Colonic mucosa (tissue), 4 donors: ENCODE measurements at regions not wholly inside any gene's neighbourhood (a gene's known extent, or its start where the extent isn't known, plus 50 kb on each side); places are given as distances from the start of the nearest gene placed in this dataset.

Experiments
- DNase-seq: peaks from one replicate; pipeline ENCODE4 v3.0.0-alpha.2; 2020
- H3K27ac ChIP-seq: fragments of 200-600 bp; one replicate; pipeline ENCODE4 v1.8.0; 2021
- H3K27me3 ChIP-seq: fragments of 200-600 bp; one replicate; pipeline ENCODE4 v1.8.0; 2021
- H3K36me3 ChIP-seq: fragments of 200-600 bp; one replicate; pipeline ENCODE4 v1.8.0; 2021
- H3K4me1 ChIP-seq: fragments of 200-600 bp; one replicate; pipeline ENCODE4 v1.8.0; 2021; ENCODE audit warnings: mild to moderate bottlenecking
- H3K4me3 ChIP-seq: fragments of 200-600 bp; one replicate; pipeline ENCODE4 v1.8.0; 2021
- H3K9ac ChIP-seq, 2 donors: one replicate each; pipeline ENCODE4 v1.7.0; 2013; ENCODE audit warnings: control low read depth in 2 of 2, low read depth in 2 of 2, low read length in 2 of 2
- H3K9me3 ChIP-seq: fragments of 200-600 bp; one replicate; pipeline ENCODE4 v1.8.0; 2021
- CTCF ChIP-seq: fragments of 200-600 bp; IDR thresholded peaks from one replicate; pipeline ENCODE4 v1.8.0; 2022; ENCODE audit warnings: antibody characterized with exemption, mild to moderate bottlenecking
- intact Hi-C: fragments of 100-400 bp; cut with DNase I; formaldehyde crosslinking; loops from one replicate; pipeline ENCODE4 v1.14.1; 2022
- donor health status: healthy.
- donor health status: DM: no; HTN: no; CAD: no.
- donor health status: DM: no; HTN: no; CAD: no.

DNA sequence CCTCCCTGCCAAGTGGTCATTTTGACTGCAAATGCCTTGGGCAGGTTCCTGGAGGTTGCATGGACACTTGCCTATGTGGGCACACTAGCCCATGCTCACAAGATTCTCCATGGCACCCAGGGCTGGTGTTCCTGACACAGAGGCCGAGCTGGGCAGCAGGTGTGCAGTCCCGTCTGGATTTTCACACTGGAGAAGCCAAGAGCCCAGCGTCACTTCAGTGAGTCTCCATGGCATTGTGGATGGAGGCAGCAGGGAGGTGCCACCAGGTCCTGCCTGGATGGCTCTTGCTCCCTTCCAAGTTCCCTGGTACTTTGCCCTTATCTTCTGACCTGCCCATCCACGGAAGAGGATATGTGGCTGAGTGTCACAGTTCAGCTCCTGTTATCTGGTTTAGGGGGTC lies 63.7 kb upstream of the PLCL2 start:
- DNase-seq, result no peak
- Histone ChIP-seq H3K36me3 (no peaks in the 10 kb centered on the region), H3K9me3 (no peaks in the 10 kb centered on the region), H3K4me1 (no peaks in the 10 kb centered on the region), H3K9ac (no peak overlapping the region), H3K27ac (no peak overlapping the region), H3K4me3 (no peak overlapping the region), H3K27me3 (no peaks in the 10 kb centered on the region)
- no peak for TF ChIP-seq CTCF
- intact Hi-C loops, result no loop called here

DNA sequence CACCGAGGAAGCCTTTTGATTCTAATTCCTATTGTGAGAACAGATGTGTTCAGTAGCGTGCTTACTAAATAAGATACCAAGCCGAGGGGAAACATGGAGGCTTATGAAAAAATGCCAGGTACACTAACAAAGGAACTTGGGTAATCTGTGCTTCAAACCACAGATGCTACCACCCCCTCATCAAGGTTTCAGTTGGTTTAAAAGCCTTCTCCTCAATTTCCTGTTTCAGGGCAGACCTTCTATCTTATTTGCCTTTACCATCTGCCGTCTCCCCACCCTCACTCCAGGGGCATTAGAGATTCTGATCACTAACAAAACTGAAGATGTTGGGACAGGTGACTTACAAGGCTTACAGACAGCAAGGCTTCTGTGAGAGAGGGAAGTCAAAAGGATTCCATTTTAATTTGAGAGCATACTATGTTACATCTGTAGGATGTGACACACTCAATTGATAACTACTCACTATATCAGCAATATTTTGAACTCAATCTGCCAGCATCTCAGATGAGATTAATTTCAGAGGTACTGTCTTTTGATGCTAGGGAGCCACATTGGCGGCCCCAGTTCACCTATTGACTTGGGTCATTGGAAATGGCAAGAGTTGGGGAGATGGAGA lies 60.6 kb upstream of the PLCL2 start:
- intact Hi-C loops, result no loop called here
- no peaks in the 10 kb centered on the region for H3K36me3 ChIP-seq

DNA sequence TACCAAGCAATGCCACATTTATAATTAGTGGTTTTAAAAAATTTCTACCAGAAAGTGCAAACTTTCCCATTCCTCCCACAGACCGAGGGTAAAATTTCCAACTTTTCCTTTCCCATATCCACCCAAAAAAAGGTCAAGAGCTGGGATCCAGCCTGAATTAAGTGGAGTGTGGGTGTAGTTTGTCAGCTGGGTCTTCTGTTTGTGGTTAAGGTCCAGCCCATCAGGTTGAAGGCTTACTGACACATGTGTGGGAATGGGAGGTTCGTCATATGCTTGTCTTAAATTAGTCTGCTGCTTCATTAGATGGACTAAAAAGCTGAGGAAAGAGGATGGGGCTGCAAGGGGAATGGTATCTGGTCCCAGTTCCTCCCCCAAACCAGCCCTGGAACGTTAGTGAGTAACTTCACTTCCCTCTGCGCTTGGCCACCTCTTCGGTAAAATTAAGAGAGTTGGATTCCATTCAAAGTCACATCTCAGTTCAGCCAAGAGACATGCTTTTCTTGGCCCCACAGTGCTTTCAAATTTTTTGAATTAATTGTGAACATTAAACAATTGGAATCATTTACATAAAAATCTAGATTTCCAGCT lies 59.0 kb upstream of the PLCL2 start:
- Histone ChIP-seq H3K9me3 (no peaks in the 10 kb centered on the region), H3K9ac (no peak overlapping the region), H3K36me3 (no peaks in the 10 kb centered on the region), H3K4me1 (no peaks in the 10 kb centered on the region), H3K27ac (no peak overlapping the region), H3K4me3 (no peak overlapping the region), H3K27me3 (no peaks in the 10 kb centered on the region)
- no peak for TF ChIP-seq CTCF
- no peak for DNase-seq
- intact Hi-C loops, result loop anchor here (5.0 kb wide), 1 partner anchor 407 kb away; no protein-coding TSS in a partner anchor

More for the DNA sequence above, 60.6 kb upstream of the PLCL2 start:
- no peaks in the 10 kb centered on the region for H3K4me1 ChIP-seq
- H3K9ac ChIP-seq, result no peak overlapping the region
- no peaks in the 10 kb centered on the region for H3K27me3 ChIP-seq
- H3K4me3 ChIP-seq, result no peak overlapping the region
- no peak overlapping the region for H3K27ac ChIP-seq
- DNase-seq, result no peak
- no peak for TF ChIP-seq CTCF
- no peaks in the 10 kb centered on the region for H3K9me3 ChIP-seq

DNA sequence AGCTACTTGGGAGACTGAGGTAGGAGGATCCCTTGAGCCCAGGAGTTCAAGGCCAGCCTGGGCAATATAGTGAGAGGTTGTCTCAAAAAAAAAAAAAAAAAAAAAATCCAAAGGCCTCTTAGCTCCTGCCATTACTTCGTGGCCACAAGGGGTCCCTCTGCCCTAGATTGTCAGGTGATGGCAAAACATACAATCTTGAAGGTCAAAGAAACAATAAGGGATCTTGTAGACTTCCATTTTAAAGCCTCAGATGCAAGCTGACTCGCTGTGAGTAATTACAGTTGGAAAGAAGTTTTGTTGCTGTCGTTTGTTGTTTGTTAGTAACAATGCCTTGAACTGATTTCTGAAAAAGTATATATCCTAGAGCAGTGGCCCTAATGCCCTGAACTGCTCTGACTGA lies 55.9 kb upstream of the PLCL2 start:
- H3K27me3 ChIP-seq, result no peaks in the 10 kb centered on the region
- H3K9ac ChIP-seq, result no peak overlapping the region

GRCh38 chr3:16831846-16832245 lies 52.9 kb upstream of the PLCL2 start:
- intact Hi-C loops, result no loop called here
- Histone ChIP-seq H3K9me3 (no peaks in the 10 kb centered on the region), H3K9ac (no peak overlapping the region), H3K36me3 (no peaks in the 10 kb centered on the region), H3K27ac (no peak overlapping the region), H3K27me3 (no peaks in the 10 kb centered on the region), H3K4me1 (no peaks in the 10 kb centered on the region), H3K4me3 (no peak overlapping the region)
- TF ChIP-seq CTCF, result no peak
- DNase-seq, result no peak

More for the DNA sequence above, 55.9 kb upstream of the PLCL2 start:
- intact Hi-C loops, result loop anchor here (5.0 kb wide), 1 partner anchor 403 kb away; no protein-coding TSS in a partner anchor
- Histone ChIP-seq H3K4me1 (no peaks in the 10 kb centered on the region), H3K4me3 (no peak overlapping the region), H3K36me3 (no peaks in the 10 kb centered on the region), H3K9me3 (no peaks in the 10 kb centered on the region), H3K27ac (no peak overlapping the region)
- peak; percentile 31 for TF ChIP-seq CTCF
- DNase-seq, result peak; percentile 50
